Activated CD4-positive, CD25-positive, alpha-beta regulatory T cell treated with anti-CD3 and anti-CD28 coated beads, Interleukin-2, amount 50 U/mL, for 24 hours (primary cell): ENCODE measurements at regions not wholly inside any gene's neighbourhood (a gene's known extent, or its start where the extent isn't known, plus 50 kb on each side); places are given as distances from the start of the nearest gene placed in this dataset.
"Not testable (repeated sequence)": the region's sequence is repeated elsewhere in the genome, so short reads cannot be mapped to it uniquely, and the experiment has no call there.

Experiments used
- ATAC-seq, 2 donors: fragments of 150-1000 bp; cut with Tn5 transposase; one replicate each; pipeline ENCODE4 v1.10.0; 2021; ENCODE audit warnings: mild to moderate bottlenecking in 1 of 2, moderate library complexity in 1 of 2

- no peak for ATAC-seq
These were observed 175.6 kb upstream of the COX7C start for GRCh38 chr5:86442036-86442745.

DNA sequence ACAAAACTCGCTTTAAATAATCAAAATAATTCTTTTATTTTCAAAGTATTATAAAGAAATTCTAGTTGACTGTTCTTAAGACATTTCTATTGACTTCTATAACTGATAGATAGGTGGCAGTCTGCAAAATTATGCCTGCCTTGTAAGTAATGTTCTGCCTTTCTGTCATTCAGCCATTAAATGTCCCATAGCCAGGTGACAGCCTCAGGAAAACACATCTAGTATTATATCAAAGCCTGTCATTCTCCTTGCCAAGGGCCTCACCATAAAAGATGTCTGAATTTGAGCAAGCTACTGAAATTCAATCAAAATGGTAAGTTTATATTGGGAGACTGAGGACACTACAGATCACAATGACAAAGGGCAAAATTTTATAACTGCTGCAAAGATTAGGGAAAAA is 170.4 kb upstream of the COX7C start:
- ATAC-seq, result no peak

GRCh38 chr5:86452251-86452650 is 165.5 kb upstream of the COX7C start:
- no peak for ATAC-seq

DNA sequence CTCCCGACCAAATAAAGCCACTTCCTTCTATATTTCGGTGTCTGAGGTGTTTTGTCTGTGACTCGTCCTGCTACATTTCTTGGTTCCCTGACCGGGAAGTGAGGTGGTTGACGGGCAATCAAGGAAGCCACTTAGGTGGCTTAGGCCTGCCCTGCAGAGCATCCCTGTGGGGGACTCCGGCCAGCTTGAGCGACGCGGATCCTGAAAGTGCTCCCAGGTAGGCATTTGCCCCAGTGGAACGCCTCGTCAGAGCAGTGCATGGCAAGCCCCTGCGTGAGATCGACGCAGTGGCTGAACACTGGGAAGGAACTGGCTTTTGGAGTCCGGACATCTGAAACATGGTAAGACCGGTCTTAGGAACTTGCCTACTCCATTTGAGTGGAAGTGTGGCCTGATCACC is 157.2 kb upstream of the COX7C start:
- ATAC-seq, result no peak

DNA sequence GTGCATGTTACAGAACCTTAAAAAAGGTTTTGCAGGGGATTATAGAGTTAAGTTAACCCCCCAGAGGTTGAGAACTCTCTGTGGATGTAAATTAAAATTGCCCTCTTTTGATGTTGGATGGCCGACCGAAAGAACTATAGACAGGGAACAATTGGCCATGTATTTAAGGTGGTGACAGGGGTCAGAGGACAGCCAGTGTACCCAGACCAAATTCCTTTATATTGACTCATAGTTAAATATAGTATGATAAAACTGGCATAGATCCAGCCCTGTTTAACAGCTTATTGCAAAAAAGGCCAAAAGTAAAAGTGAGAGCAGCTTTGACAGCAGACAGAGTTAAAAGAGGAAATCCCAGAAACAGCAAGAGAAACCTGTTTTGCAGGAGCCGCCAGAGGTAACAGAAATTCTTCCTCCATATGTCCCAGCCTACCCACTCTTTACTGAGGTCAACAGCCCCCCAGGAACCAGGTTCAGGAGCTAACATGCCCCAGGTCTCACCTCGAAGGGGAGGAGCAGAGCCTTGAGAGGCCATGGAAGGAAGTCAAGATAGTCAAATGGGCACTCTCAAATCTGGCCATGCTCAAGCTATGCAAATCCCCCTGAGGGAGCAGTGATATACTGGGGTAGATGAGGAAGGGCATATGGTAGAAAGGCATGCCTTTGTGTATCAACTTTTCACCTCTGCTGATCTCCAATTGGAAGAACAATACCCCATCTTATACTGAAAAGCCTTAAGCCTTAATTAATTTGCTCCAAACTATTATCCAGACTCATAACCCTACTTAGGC is 156.4 kb upstream of the COX7C start:
- ATAC-seq, result no peak

DNA sequence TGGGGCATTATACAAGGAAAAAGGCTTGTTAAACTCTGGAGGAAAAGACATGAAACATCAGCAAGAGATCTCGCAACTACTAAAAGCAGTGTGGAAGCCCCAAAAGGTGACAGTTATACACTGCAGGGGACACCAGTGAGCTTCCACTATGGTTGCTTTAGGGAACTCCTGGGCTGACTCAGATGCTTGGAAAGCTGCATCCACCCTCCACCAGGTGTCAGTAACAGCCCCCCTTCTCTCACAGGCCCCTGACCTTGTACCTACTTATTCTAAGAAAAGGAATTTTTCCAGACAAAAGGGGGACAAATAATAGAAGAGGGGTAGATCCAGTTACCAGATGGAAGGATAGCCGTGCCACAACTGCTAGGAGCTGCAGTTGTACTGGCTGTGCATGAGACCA is 154.4 kb upstream of the COX7C start:
- no peak for ATAC-seq

- ATAC-seq, result no peak
These were observed 152.5 kb upstream of the COX7C start for GRCh38 chr5:86465052-86465838.

DNA sequence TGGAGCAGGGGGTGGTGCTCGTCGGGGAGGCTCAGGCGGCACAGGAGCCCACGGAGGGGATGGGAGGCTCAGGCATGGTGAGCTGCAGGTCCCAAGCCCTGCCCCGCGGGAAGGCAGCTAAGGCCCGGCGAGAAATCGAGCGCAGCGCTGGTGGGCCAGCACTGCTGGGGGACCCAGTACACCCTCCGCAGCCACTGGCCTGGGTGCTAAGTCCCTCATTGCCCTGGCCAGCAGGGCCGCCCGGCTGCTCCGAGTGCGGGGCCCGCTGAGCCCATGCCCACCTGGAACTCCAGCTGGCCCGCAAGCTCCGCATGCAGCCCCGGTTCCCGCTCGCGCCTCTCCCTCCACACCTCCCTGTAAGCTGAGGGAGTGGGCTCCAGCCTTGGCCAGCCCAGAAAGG is 151.0 kb upstream of the COX7C start:
- not testable (repeated sequence) for ATAC-seq

GRCh38 chr5:86482008-86482407 is 135.7 kb upstream of the COX7C start:
- no peak for ATAC-seq

DNA sequence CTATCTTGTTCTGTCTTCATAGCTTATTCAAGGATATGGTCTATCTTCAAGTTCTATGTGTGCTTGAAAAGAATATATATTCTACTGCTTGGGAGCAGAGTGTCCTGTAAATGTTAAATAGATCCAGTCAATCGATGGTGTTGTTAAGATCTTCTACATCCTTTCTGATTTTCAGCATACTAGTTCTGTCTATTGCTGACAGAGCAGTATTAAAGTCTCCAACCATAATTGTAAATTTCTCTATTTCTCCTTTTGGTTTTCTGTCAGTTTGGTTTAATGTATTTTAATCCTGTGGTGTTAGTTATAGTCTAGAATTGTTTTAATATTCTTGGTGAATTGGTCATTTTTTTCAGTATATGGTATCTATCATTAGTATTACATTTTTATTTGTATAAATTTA is 124.0 kb upstream of the COX7C start:
- no peak for ATAC-seq

GRCh38 chr5:86500947-86501346 is 116.8 kb upstream of the COX7C start:
- ATAC-seq, result no peak

GRCh38 chr5:86507574-86507973 is 110.2 kb upstream of the COX7C start:
- no peak for ATAC-seq

GRCh38 chr5:86510330-86510915 is 107.3 kb upstream of the COX7C start:
- not testable (repeated sequence) for ATAC-seq

DNA sequence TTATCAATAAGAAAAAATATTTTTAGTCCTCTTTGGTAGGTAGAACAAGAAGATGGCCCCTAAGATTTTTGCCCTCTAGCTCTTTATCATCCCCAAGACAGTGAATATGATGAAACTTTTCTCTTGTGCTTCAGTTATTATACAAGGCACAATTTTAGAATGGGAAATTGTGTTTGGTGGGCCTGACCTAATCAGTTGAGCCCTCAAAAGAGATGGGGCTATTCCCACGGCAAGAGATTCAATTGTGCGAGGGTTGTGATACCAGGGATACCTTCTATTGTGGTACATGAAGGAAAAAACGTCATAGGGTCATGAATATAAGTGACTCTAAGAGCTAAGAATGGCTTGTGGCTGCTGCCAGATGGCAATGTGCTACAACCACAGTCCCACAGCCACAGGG is 94.0 kb upstream of the COX7C start:
- no peak for ATAC-seq

DNA sequence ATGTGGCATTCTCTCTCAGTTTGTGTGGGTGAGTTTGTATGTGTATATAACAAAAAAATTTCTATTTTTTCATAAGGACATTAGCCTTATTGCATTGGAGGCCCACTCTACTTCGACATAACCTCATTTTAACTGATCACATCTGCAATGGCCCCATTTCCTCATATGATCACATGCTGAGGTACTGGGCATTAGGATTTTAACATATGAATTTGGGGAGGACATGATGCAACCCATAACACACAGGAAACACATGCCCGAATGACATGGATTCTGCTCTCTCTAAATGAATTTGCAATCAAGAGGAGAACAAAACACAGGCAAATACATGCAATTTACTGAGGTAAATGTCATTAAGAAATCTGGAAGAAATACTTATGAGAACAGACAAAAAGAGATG is 92.1 kb upstream of the COX7C start:
- no peak for ATAC-seq

GRCh38 chr5:86526811-86527348 is 90.9 kb upstream of the COX7C start:
- ATAC-seq, result no peak

DNA sequence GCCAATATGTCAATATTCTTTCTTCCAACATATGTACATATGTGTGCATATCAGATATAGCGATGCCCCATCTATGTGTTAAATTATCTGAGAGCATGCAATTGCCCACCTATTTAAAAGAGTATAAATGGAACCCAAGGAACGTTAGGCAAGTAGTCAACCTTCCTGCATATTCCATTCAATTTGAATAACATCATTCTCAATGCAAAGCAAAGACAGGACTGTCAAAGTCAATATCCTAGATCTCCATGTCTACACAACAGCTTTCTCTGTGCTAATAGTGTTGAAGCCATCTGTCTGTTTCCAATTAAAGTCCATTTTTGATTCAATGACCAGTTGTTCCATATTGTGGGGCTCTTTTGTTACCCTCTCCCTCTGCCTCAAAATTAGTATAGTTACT is 85.3 kb upstream of the COX7C start:
- ATAC-seq, result no peak

DNA sequence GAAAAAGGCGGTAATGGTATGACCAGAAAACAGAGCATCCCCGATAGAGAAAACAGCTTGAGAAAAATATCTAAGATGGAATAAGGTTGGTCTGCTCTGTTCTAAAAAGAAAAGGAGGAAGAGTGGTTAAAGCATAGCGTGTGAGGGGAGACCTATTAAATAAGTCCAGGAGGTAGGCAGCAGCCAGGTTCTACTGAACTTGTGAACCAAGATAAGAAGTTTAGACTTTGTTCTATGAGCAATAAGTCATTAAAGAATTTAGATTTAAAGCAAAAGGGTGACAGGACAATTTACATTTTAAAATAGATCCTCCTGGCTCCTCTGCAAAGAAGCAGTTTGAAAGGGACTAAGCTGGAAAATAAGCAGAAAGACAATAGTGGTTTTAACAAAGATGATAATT is 81.3 kb upstream of the COX7C start:
- ATAC-seq, result no peak

- ATAC-seq, result no peak
These were observed 75.2 kb upstream of the COX7C start for GRCh38 chr5:86542532-86542931.

GRCh38 chr5:86546044-86546443 is 71.7 kb upstream of the COX7C start:
- no peak for ATAC-seq

DNA sequence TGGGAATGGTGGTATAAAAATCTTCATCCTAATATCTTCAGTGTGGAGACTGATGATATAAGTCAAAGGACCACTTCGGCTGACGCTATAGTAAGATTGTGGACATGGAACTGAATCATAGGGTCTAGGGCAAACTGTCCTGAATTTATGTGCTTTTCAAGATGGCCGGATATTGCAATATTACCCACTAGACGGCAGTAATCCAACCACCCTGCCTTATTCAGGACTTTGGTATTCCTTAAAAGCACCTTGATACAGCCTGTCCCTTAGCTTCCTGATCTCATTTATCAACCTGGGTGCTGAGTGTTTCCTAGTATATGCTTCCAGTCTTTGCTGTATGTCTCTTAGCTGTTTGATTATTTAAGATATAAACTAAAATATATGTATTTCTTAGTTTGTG is 71.2 kb upstream of the COX7C start:
- ATAC-seq, result no peak

DNA sequence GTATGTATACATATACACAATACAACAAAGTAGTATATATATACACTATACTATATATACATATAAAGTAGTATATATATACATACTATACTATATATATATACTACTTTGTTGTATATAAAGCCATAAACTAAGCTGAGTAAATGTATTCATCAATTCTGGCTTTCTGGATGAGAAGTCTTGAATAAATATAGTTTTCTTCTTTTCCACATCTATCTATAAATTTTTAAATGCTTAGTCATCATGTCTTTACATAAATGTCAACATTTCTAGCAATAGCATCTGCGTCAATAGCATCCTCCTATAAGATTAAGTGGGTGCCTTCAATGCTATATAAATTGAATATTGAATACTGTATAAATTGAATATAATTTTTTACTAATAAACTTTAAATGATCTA is 63.1 kb upstream of the COX7C start:
- ATAC-seq, result no peak

DNA sequence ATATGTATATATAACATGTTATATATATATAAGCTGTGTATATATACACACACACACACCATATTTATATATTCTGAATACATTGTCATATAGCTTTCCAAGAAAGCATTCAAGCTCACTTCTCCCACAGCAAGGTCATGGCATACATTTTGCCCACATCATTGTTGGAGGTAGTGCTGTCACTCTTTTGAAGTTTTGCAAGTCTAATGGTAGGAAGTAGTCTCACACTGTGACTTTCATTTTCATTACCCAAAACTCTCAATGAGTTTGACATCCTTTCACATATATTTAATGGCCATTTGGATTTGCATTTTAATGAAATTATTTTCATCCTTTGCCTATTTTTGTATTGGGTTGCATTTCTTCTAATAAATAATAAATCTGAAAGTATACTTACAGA is 59.8 kb upstream of the COX7C start:
- ATAC-seq, result no peak
